C4-2B (cell line): ENCODE measurements at regions not wholly inside any gene's neighbourhood (a gene's known extent, or its start where the extent isn't known, plus 50 kb on each side); places are given as distances from the start of the nearest gene placed in this dataset.

Source experiments
- H3K27ac ChIP-seq: fragments of 450-650 bp; 2 replicates; pipeline ENCODE4 v1.5.1; 2017
- ZFX ChIP-seq: fragments of 450-650 bp; IDR thresholded peaks from 2 replicates; pipeline ENCODE4 v1.6.1; 2017
- TF ChIP-seq, protein P1 (sequence below): fragments of 450-650 bp; conservative IDR thresholded peaks from 2 replicates; pipeline ENCODE4 v1.5.1; 2017; ENCODE audit warnings: mild to moderate bottlenecking

DNA sequence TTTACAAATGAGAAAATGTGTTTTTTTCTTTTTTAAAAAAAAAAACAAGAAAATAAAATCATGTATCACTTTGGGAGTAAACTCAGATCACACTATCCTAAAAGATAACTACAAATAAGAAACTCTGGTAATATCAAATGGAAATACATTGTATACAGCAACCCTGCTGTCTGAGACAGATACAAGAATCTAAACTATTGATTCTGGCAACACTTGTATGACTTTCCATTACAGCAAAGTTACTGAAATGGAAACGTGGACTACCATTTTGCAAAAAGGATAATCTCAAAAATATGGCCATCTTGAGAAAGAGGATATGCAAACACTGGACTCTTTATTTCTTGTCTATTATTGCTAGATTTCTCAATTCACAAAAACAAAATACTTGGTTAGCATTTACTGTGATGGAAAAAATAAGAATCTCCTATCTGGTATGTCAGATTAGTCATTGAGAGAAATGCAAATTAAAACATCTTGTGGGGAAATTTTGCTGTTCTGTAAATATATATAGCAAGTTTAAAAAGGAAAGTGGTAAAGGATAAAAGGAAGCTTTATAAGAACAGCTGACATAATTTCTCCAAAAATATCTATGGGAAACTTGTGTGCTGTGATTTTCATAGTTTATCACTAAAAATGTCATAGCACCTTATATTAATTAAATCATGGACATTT, 112.9 kb upstream of the FER start:
- no peak overlapping the region for H3K27ac ChIP-seq
- TF ChIP-seq, protein P1, sequence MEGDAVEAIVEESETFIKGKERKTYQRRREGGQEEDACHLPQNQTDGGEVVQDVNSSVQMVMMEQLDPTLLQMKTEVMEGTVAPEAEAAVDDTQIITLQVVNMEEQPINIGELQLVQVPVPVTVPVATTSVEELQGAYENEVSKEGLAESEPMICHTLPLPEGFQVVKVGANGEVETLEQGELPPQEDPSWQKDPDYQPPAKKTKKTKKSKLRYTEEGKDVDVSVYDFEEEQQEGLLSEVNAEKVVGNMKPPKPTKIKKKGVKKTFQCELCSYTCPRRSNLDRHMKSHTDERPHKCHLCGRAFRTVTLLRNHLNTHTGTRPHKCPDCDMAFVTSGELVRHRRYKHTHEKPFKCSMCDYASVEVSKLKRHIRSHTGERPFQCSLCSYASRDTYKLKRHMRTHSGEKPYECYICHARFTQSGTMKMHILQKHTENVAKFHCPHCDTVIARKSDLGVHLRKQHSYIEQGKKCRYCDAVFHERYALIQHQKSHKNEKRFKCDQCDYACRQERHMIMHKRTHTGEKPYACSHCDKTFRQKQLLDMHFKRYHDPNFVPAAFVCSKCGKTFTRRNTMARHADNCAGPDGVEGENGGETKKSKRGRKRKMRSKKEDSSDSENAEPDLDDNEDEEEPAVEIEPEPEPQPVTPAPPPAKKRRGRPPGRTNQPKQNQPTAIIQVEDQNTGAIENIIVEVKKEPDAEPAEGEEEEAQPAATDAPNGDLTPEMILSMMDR: no peak
- TF ChIP-seq ZFX: no peak

- H3K27ac ChIP-seq: no peak overlapping the region
- TF ChIP-seq, protein P1: no peak
- no peak for TF ChIP-seq ZFX
Measured at GRCh38 chr5:108634010-108634616, 113.6 kb upstream of the FER start.

GRCh38 chr5:108629779-108630528, 117.7 kb upstream of the FER start:
- H3K27ac ChIP-seq: no peak overlapping the region
- TF ChIP-seq, protein P1: no peak
- TF ChIP-seq ZFX: no peak

- TF ChIP-seq, protein P1: no peak
- no peak overlapping the region for H3K27ac ChIP-seq
Measured at GRCh38 chr5:108625654-108626053, 122.0 kb upstream of the FER start.

GRCh38 chr5:108623826-108624225, 123.9 kb upstream of the FER start:
- no peak overlapping the region for H3K27ac ChIP-seq
- TF ChIP-seq, protein P1: no peak
- no peak for TF ChIP-seq ZFX

DNA sequence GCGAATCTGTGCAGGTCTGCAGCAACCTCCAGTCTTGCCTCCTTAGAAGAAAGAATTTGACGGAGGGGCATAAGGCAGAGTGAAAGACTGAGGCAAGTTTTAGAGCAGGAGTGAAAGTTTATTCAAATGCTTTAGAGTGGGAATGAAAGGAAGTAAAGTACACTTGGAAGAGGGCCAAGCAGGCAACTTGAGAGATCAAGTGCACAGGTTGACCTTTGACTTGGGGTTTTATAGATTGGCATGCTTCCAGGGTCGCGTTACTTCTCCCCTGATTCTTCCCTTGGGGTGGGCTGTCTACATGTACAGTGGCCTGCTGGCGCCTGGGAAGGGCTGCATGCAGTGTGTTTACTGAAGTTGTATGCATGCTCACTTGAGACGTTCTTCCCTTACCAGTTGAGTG, 127.2 kb upstream of the FER start:
- no peak overlapping the region for H3K27ac ChIP-seq
- TF ChIP-seq ZFX: no peak
- TF ChIP-seq, protein P1: no peak

DNA sequence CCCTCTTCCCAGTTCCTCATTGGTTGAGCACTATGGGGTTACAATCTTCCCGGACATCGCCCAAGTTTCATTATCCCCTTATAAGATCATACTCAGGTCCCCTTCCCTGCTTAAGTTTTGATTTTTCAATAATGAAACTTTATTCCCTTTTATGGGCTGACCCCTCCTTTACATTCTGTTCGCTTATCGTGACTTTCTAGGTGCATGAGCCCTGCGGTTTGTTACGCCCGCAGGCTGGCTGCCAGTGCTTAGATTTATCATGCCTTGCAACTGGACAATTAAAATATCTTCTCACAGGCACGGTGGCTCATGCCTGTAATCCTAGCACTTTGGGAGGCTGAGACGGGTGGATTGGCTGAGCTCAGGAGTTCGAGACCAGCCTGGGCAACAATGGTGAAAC, 127.9 kb upstream of the FER start:
- TF ChIP-seq, protein P1: no peak
- H3K27ac ChIP-seq: no peak overlapping the region
